HepG2 (cell line): ENCODE measurements at regions not wholly inside any gene's neighbourhood (a gene's known extent, or its start where the extent isn't known, plus 50 kb on each side); places are given as distances from the start of the nearest gene placed in this dataset.

ENCODE experiments used
- ATAC-seq: fragments of 200-7000 bp; cut with Tn5 transposase; 3 replicates; pipeline ENCODE4 v1.9.1; 2020; ENCODE audit warnings: mild to moderate bottlenecking, moderate library complexity
- BruUV-seq: library from RNA; stranded (reverse); fragments of 400-500 nt; replicated peaks from 2 replicates; lab custom pipeline; 2021; lab: Mats Ljungman, UMichigan
- CTCF ChIA-PET: fragments of 300-600 bp; formaldehyde crosslinking; extraction: SDS; loops from one replicate; lab custom pipeline; 2021; ENCODE audit warnings: low total read pairs, inconsistent platforms, low intra/inter-chr PET ratio; lab: Yijun Ruan, JAX
- POLR2A ChIA-PET: fragments of 350-600 bp; sonication (Branson Sonifier 250); formaldehyde crosslinking; loops from one replicate; lab custom pipeline; 2020; ENCODE audit warnings: antibody characterized with exemption, inconsistent platforms; lab: Yijun Ruan, JAX
- DNase-seq: peaks from one replicate; pipeline ENCODE4 v3.0.0-alpha.2; 2015; ENCODE audit warnings: low spot score
- FAIRE-seq: peaks from 3 replicates; lab custom pipeline; 2011; peaks lifted over from hg19 to GRCh38; lab: Jason Lieb, UNC
- H2AFZ ChIP-seq: one replicate; pipeline ENCODE4 v1.6.1; 2011; ENCODE audit warnings: low read length, inconsistent platforms
- H3K27ac ChIP-seq: fragments of 300-600 bp; 3 replicates; pipeline ENCODE4 v1.8.0; 2011; ENCODE audit warnings: mixed run types, mild to moderate bottlenecking, mixed read lengths, low read length, inconsistent platforms; ENCODE audit not compliant: insufficient read depth; ENCODE audit errors: extremely low read length
- H3K27me3 ChIP-seq, 2 experiments: fragments of 200-600 bp in 1 of 2; 2 replicates in 1 of 2; 3 replicates in 1 of 2; pipeline versions ENCODE4 v1.6.0 to v1.8.0; 2011; ENCODE audit warnings: low read length in 2 of 2, mild to moderate bottlenecking in 2 of 2, moderate library complexity in 2 of 2, inconsistent platforms in 1 of 2; ENCODE audit not compliant: insufficient read depth in 2 of 2, control insufficient read depth in 1 of 2
- H3K36me3 ChIP-seq, 2 experiments: fragments of 200-600 bp in 1 of 2; replicated peaks in 1 of 2; 2 replicates in 1 of 2; 3 replicates in 1 of 2; pipeline versions ENCODE4 v1.5.1 to v1.8.0; 2011; ENCODE audit warnings: low read length in 2 of 2, inconsistent platforms in 1 of 2; ENCODE audit not compliant: insufficient read depth in 2 of 2, control insufficient read depth in 1 of 2
- H3K4me1 ChIP-seq: 2 replicates; pipeline ENCODE4 v1.5.1; 2012; ENCODE audit warnings: low read length, inconsistent platforms; ENCODE audit not compliant: insufficient read depth
- H3K4me2 ChIP-seq: 2 replicates; pipeline ENCODE4 v1.6.0; 2011; ENCODE audit warnings: low read depth, low read length, inconsistent platforms
- H3K4me3 ChIP-seq, 3 experiments: fragments of 200-600 bp in 1 of 3; sonication (generic), shearing (Covaris generic) in 1 of 3; replicated peaks in 1 of 3; 2 replicates each; pipeline ENCODE4 v1.5.1; 2011 to 2016; ENCODE audit warnings: low read length in 3 of 3, inconsistent platforms in 2 of 3, low read depth in 2 of 3, mild to moderate bottlenecking in 2 of 3, control low read depth in 1 of 3, mixed read lengths in 1 of 3; ENCODE audit not compliant: insufficient read depth in 1 of 3
- H3K79me2 ChIP-seq: one replicate; pipeline ENCODE4 v1.6.1; 2011; ENCODE audit warnings: low read length, inconsistent platforms; ENCODE audit not compliant: insufficient read depth
- H3K9ac ChIP-seq: 2 replicates; pipeline ENCODE4 v1.6.0; 2011; ENCODE audit warnings: mild to moderate bottlenecking, low read depth, low read length, inconsistent platforms; ENCODE audit not compliant: insufficient read depth
- H3K9me3 ChIP-seq: 2 replicates; pipeline ENCODE4 v1.5.1; 2012; ENCODE audit warnings: mild to moderate bottlenecking, low read length
- H4K20me1 ChIP-seq: 2 replicates; pipeline ENCODE4 v1.6.0; 2011; ENCODE audit warnings: inconsistent platforms, mild to moderate bottlenecking, low read length, moderate library complexity; ENCODE audit not compliant: insufficient read depth
- CREM ChIP-seq, 2 experiments: sonication (generic) in 1 of 2; formaldehyde crosslinking in 1 of 2; IDR thresholded peaks; 2 replicates each; pipeline versions ENCODE4 v1.4.0 to v1.6.1; 2016 to 2020; ENCODE audit warnings: antibody characterized with exemption in 1 of 2, mild to moderate bottlenecking in 1 of 2, missing genetic modification reagents in 1 of 2
- DNMT3B ChIP-seq: conservative IDR thresholded peaks from 2 replicates; pipeline ENCODE4 v1.6.1; 2016; ENCODE audit warnings: missing biosample characterization, control low read depth
- FOXM1 ChIP-seq: sonication (generic); formaldehyde crosslinking; IDR thresholded peaks from 2 replicates; pipeline ENCODE4 v1.5.0; 2020; ENCODE audit warnings: missing genetic modification reagents
- MIER3 ChIP-seq: IDR thresholded peaks from 2 replicates; pipeline ENCODE4 v1.6.1; 2016; ENCODE audit warnings: missing compliant biosample characterization, borderline replicate concordance
- MYPOP ChIP-seq: sonication (generic); formaldehyde crosslinking; IDR thresholded peaks from 2 replicates; pipeline ENCODE4 v1.8.1; 2023; ENCODE audit warnings: mild to moderate bottlenecking, moderate library complexity, missing genetic modification reagents
- RERE ChIP-seq: IDR thresholded peaks from 2 replicates; pipeline ENCODE4 v1.6.1; 2016; ENCODE audit warnings: low read depth, missing genetic modification reagents, missing compliant biosample characterization
- TEAD3 ChIP-seq: optimal IDR thresholded peaks from 2 replicates; pipeline ENCODE3; 2016; ENCODE audit warnings: borderline replicate concordance
- ZFP90 ChIP-seq: sonication (generic); formaldehyde crosslinking; IDR thresholded peaks from 2 replicates; pipeline ENCODE4 v1.8.0; 2022; ENCODE audit warnings: missing genetic modification reagents, mild to moderate bottlenecking, inconsistent platforms, borderline replicate concordance
- ZNF331 ChIP-seq: sonication (generic); formaldehyde crosslinking; IDR thresholded peaks from 2 replicates; pipeline ENCODE4 v1.4.0; 2020; ENCODE audit warnings: missing genetic modification reagents
- ZNF367 ChIP-seq: sonication (generic); formaldehyde crosslinking; IDR thresholded peaks from 2 replicates; pipeline ENCODE4 v1.4.0; 2020; ENCODE audit warnings: missing genetic modification reagents, borderline replicate concordance
- ZNF792 ChIP-seq: IDR thresholded peaks from 2 replicates; pipeline ENCODE4 v1.6.1; 2016
- WGBS: methylation state at CpG from one replicate; pipeline ENCODE4 v1.1.6; 2017; ENCODE audit warnings: low lambda C conversion rate; 5-methylcytosine and 5-hydroxymethylcytosine counted together
- in situ Hi-C: cut with HindIII; loops from 2 replicates; pipeline ENCODE4 v1.10.0; 2017; ENCODE audit warnings: low pct_unique_long_range_greater_than_20kb; ENCODE audit not compliant: extremely low pct_ligation_motif_present
- intact Hi-C: fragments of 100-400 bp; cut with micrococcal nuclease; formaldehyde crosslinking; loops from one replicate; pipeline ENCODE4 v1.10.0; 2022; ENCODE audit not compliant: unreplicated experiment

GRCh38 chr9:87125819-87126218 is 178.5 kb upstream of the GAS1 start (continued):
- TF ChIP-seq MIER3 (CRISPR knock-in tag): no peak
- no peak for TF ChIP-seq TEAD3
- TF ChIP-seq, all 625 proteins: peak for 0

- Histone ChIP-seq H3K27ac (no peak overlapping the region), H3K79me2 (no peaks in the 10 kb centered on the region), H3K4me2 (no peak overlapping the region), H3K4me3 (no peak overlapping the region), H3K36me3 (no peaks in the 10 kb centered on the region), H2AFZ (no peak overlapping the region), H3K27me3 (no peaks in the 10 kb centered on the region; a peak in 1 of 5 replicates), H3K4me1 (no peaks in the 10 kb centered on the region), H3K9me3 (no peaks in the 10 kb centered on the region), H4K20me1 (no peaks in the 10 kb centered on the region), H3K9ac (no peak overlapping the region)
- no peak for DNase-seq
- no peak for ATAC-seq
- intact Hi-C loops: no loop called here
- no TSS peak for BruUV-seq
- 0% methylated on average over 1 of the region's 1 CpG for WGBS
- TF ChIP-seq ZNF331: no peak
- TF ChIP-seq FOXM1 (CRISPR knock-in tag): no peak
- no peak for TF ChIP-seq MYPOP (CRISPR knock-in tag)
- no peak for TF ChIP-seq ZNF792
- no peak for TF ChIP-seq ZFP90 (CRISPR knock-in tag)
- TF ChIP-seq RERE (CRISPR knock-in tag): no peak
- TF ChIP-seq DNMT3B (CRISPR knock-in tag): no peak
- no peak for TF ChIP-seq CREM (IDR thresholded peaks at IDR 0.05)
- no peak for TF ChIP-seq CREM (CRISPR knock-in tag; IDR thresholded peaks at IDR 0.05)
- TF ChIP-seq ZNF367 (CRISPR knock-in tag): no peak
- in situ Hi-C loops: no loop called here
- FAIRE-seq: no peak
- ChIA-PET POLR2A (no interaction called here), CTCF (no interaction called here)
Measured at GRCh38 chr9:87127543-87127942, 180.2 kb upstream of the GAS1 start.
